HepG2 (cell line): ENCODE measurements at regions not wholly inside any gene's neighbourhood (a gene's known extent, or its start where the extent isn't known, plus 50 kb on each side); places are given as distances from the start of the nearest gene placed in this dataset.

ENCODE experiments used
- ATAC-seq: fragments of 200-7000 bp; cut with Tn5 transposase; 3 replicates; pipeline ENCODE4 v1.9.1; 2020; ENCODE audit warnings: mild to moderate bottlenecking, moderate library complexity
- BruUV-seq: library from RNA; stranded (reverse); fragments of 400-500 nt; replicated peaks from 2 replicates; lab custom pipeline; 2021; lab: Mats Ljungman, UMichigan
- CTCF ChIA-PET: fragments of 300-600 bp; formaldehyde crosslinking; extraction: SDS; loops from one replicate; lab custom pipeline; 2021; ENCODE audit warnings: low total read pairs, inconsistent platforms, low intra/inter-chr PET ratio; lab: Yijun Ruan, JAX
- POLR2A ChIA-PET: fragments of 350-600 bp; sonication (Branson Sonifier 250); formaldehyde crosslinking; loops from one replicate; lab custom pipeline; 2020; ENCODE audit warnings: antibody characterized with exemption, inconsistent platforms; lab: Yijun Ruan, JAX
- DNase-seq: peaks from one replicate; pipeline ENCODE4 v3.0.0-alpha.2; 2015; ENCODE audit warnings: low spot score
- FAIRE-seq: peaks from 3 replicates; lab custom pipeline; 2011; peaks lifted over from hg19 to GRCh38; lab: Jason Lieb, UNC
- H2AFZ ChIP-seq: one replicate; pipeline ENCODE4 v1.6.1; 2011; ENCODE audit warnings: low read length, inconsistent platforms
- H3K27ac ChIP-seq: fragments of 300-600 bp; 3 replicates; pipeline ENCODE4 v1.8.0; 2011; ENCODE audit warnings: mixed run types, mild to moderate bottlenecking, mixed read lengths, low read length, inconsistent platforms; ENCODE audit not compliant: insufficient read depth; ENCODE audit errors: extremely low read length
- H3K27me3 ChIP-seq, 2 experiments: fragments of 200-600 bp in 1 of 2; 2 replicates in 1 of 2; 3 replicates in 1 of 2; pipeline versions ENCODE4 v1.6.0 to v1.8.0; 2011; ENCODE audit warnings: low read length in 2 of 2, mild to moderate bottlenecking in 2 of 2, moderate library complexity in 2 of 2, inconsistent platforms in 1 of 2; ENCODE audit not compliant: insufficient read depth in 2 of 2, control insufficient read depth in 1 of 2
- H3K36me3 ChIP-seq, 2 experiments: fragments of 200-600 bp in 1 of 2; replicated peaks in 1 of 2; 2 replicates in 1 of 2; 3 replicates in 1 of 2; pipeline versions ENCODE4 v1.5.1 to v1.8.0; 2011; ENCODE audit warnings: low read length in 2 of 2, inconsistent platforms in 1 of 2; ENCODE audit not compliant: insufficient read depth in 2 of 2, control insufficient read depth in 1 of 2
- H3K4me1 ChIP-seq: 2 replicates; pipeline ENCODE4 v1.5.1; 2012; ENCODE audit warnings: low read length, inconsistent platforms; ENCODE audit not compliant: insufficient read depth
- H3K4me2 ChIP-seq: 2 replicates; pipeline ENCODE4 v1.6.0; 2011; ENCODE audit warnings: low read depth, low read length, inconsistent platforms
- H3K4me3 ChIP-seq, 3 experiments: fragments of 200-600 bp in 1 of 3; sonication (generic), shearing (Covaris generic) in 1 of 3; replicated peaks in 1 of 3; 2 replicates each; pipeline ENCODE4 v1.5.1; 2011 to 2016; ENCODE audit warnings: low read length in 3 of 3, inconsistent platforms in 2 of 3, low read depth in 2 of 3, mild to moderate bottlenecking in 2 of 3, control low read depth in 1 of 3, mixed read lengths in 1 of 3; ENCODE audit not compliant: insufficient read depth in 1 of 3
- H3K79me2 ChIP-seq: one replicate; pipeline ENCODE4 v1.6.1; 2011; ENCODE audit warnings: low read length, inconsistent platforms; ENCODE audit not compliant: insufficient read depth
- H3K9ac ChIP-seq: 2 replicates; pipeline ENCODE4 v1.6.0; 2011; ENCODE audit warnings: mild to moderate bottlenecking, low read depth, low read length, inconsistent platforms; ENCODE audit not compliant: insufficient read depth
- H3K9me3 ChIP-seq: 2 replicates; pipeline ENCODE4 v1.5.1; 2012; ENCODE audit warnings: mild to moderate bottlenecking, low read length
- H4K20me1 ChIP-seq: 2 replicates; pipeline ENCODE4 v1.6.0; 2011; ENCODE audit warnings: inconsistent platforms, mild to moderate bottlenecking, low read length, moderate library complexity; ENCODE audit not compliant: insufficient read depth
- ATF1 ChIP-seq: IDR thresholded peaks from 2 replicates; pipeline ENCODE4 v1.6.1; 2016; ENCODE audit warnings: mild to moderate bottlenecking, control low read depth
- FIP1L1 ChIP-seq: fragments of 200-400 bp; formaldehyde crosslinking; IDR thresholded peaks from 2 replicates; pipeline ENCODE4 v1.6.1; 2018; ENCODE audit warnings: low read depth, mild to moderate bottlenecking, low read length, moderate library complexity, borderline replicate concordance; ENCODE audit not compliant: insufficient read depth
- GATA4 ChIP-seq: sonication (generic); IDR thresholded peaks from 2 replicates; pipeline ENCODE4 v1.6.1; 2016; ENCODE audit warnings: antibody characterized with exemption, low read depth, borderline replicate concordance
- JUN ChIP-seq: sonication (generic); formaldehyde crosslinking; IDR thresholded peaks from 2 replicates; pipeline ENCODE4 v1.4.0; 2020; ENCODE audit warnings: mild to moderate bottlenecking, missing genetic modification reagents
- MED8 ChIP-seq: sonication (generic); formaldehyde crosslinking; IDR thresholded peaks from 2 replicates; pipeline ENCODE4 v1.8.1; 2023; ENCODE audit warnings: mild to moderate bottlenecking, missing genetic modification reagents; ENCODE audit not compliant: insufficient replicate concordance
- SMAD1 ChIP-seq: sonication (generic); formaldehyde crosslinking; IDR thresholded peaks from 2 replicates; pipeline ENCODE4 v1.4.0; 2020; ENCODE audit warnings: missing genetic modification reagents, low read depth, mild to moderate bottlenecking, borderline replicate concordance
- SMAD9 ChIP-seq: sonication (generic); formaldehyde crosslinking; IDR thresholded peaks from 2 replicates; pipeline ENCODE4 v1.5.1; 2020; ENCODE audit warnings: mild to moderate bottlenecking, missing genetic modification reagents
- SNAI1 ChIP-seq: sonication (generic); formaldehyde crosslinking; IDR thresholded peaks from 2 replicates; pipeline ENCODE4 v1.5.0; 2020; ENCODE audit warnings: mild to moderate bottlenecking, missing genetic modification reagents, borderline replicate concordance
- TGIF2 ChIP-seq: IDR thresholded peaks from 2 replicates; pipeline ENCODE4 v1.6.1; 2016; ENCODE audit warnings: control low read depth, missing compliant biosample characterization
- ZNF205 ChIP-seq: IDR thresholded peaks from 2 replicates; pipeline ENCODE4 v1.6.1; 2018; ENCODE audit warnings: missing biosample characterization, missing genetic modification reagents
- ZNF3 ChIP-seq: IDR thresholded peaks from 2 replicates; pipeline ENCODE4 v1.7.0; 2017; ENCODE audit warnings: inconsistent platforms
- ZNF550 ChIP-seq: sonication (generic); formaldehyde crosslinking; IDR thresholded peaks from 2 replicates; pipeline ENCODE4 v1.4.0; 2020; ENCODE audit warnings: mild to moderate bottlenecking, missing genetic modification reagents, borderline replicate concordance
- ZNF577 ChIP-seq: sonication (generic); formaldehyde crosslinking; IDR thresholded peaks from 2 replicates; pipeline ENCODE4 v1.4.0; 2020; ENCODE audit warnings: mild to moderate bottlenecking, low read depth, missing genetic modification reagents, borderline replicate concordance
- ZNF614 ChIP-seq: IDR thresholded peaks from 2 replicates; pipeline ENCODE4 v1.6.1; 2018; ENCODE audit warnings: missing biosample characterization, missing genetic modification reagents, inconsistent platforms, borderline replicate concordance
- WGBS: methylation state at CpG from one replicate; pipeline ENCODE4 v1.1.6; 2017; ENCODE audit warnings: low lambda C conversion rate; 5-methylcytosine and 5-hydroxymethylcytosine counted together
- in situ Hi-C: cut with HindIII; loops from 2 replicates; pipeline ENCODE4 v1.10.0; 2017; ENCODE audit warnings: low pct_unique_long_range_greater_than_20kb; ENCODE audit not compliant: extremely low pct_ligation_motif_present
- intact Hi-C: fragments of 100-400 bp; cut with micrococcal nuclease; formaldehyde crosslinking; loops from one replicate; pipeline ENCODE4 v1.10.0; 2022; ENCODE audit not compliant: unreplicated experiment
- TF ChIP-seq, protein P1 (sequence below): sonication (generic); formaldehyde crosslinking; IDR thresholded peaks from 2 replicates; pipeline ENCODE4 v1.5.1; 2020; ENCODE audit warnings: missing genetic modification reagents, mild to moderate bottlenecking, borderline replicate concordance
- TF ChIP-seq, protein P2 (sequence below): sonication (generic); formaldehyde crosslinking; IDR thresholded peaks from 2 replicates; pipeline ENCODE4 v1.8.0; 2022; ENCODE audit warnings: missing genetic modification reagents, low read depth, mild to moderate bottlenecking, borderline replicate concordance
- TF ChIP-seq, protein P3 (sequence below): IDR thresholded peaks from 2 replicates; pipeline ENCODE4 v1.6.1; 2016; ENCODE audit warnings: missing compliant biosample characterization, missing genetic modification reagents, borderline replicate concordance

DNA sequence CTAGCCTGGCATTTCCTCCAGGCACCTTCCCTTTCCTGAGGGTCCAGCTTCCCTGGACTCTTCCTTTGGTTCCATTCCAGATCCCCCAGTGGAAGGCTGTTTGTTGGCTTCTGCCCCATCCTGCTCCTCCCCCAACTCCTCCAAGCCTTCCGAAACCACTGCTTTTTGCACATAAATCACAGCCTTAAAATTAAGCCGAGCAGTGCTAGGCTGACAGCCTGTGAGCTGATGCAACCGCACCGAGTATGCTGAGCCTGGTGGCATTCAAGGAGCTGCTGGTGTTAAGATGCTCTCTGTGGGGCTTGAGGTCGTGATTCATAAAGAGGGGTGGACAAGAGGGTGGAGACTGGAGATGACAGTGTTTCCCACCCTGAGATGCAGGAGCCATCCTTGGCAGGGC lies 266.6 kb upstream of the C1orf174 start:
- intact Hi-C loops, result no loop called here
- Histone ChIP-seq H2AFZ (no peak overlapping the region), H3K36me3 (no peaks in the 10 kb centered on the region), H3K79me2 (no peaks in the 10 kb centered on the region), H4K20me1 (no peaks in the 10 kb centered on the region), H3K27ac (no peak overlapping the region), H3K27me3 (peaks cover 6 to 30% of the 10 kb centered on the region in 2 experiments; a peak in 4 of 5 replicates), H3K4me1 (no peaks in the 10 kb centered on the region), H3K4me3 (no peak overlapping the region), H3K9me3 (no peaks in the 10 kb centered on the region), H3K4me2 (no peak overlapping the region), H3K9ac (no peak overlapping the region)
- ChIA-PET CTCF (no interaction called here), POLR2A (no interaction called here)
- DNase-seq (no peak), FAIRE-seq (no peak), ATAC-seq (no peak)
- in situ Hi-C loops, result no loop called here
- 43% methylated on average over 5 of the region's 5 CpGs for WGBS
- TF ChIP-seq JUN (CRISPR knock-in tag) (no peak), ZNF3 (CRISPR knock-in tag) (no peak)
- TF ChIP-seq, protein P1, sequence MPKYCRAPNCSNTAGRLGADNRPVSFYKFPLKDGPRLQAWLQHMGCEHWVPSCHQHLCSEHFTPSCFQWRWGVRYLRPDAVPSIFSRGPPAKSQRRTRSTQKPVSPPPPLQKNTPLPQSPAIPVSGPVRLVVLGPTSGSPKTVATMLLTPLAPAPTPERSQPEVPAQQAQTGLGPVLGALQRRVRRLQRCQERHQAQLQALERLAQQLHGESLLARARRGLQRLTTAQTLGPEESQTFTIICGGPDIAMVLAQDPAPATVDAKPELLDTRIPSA (CRISPR knock-in tag), result no peak
- BruUV-seq, result no TSS peak

DNA sequence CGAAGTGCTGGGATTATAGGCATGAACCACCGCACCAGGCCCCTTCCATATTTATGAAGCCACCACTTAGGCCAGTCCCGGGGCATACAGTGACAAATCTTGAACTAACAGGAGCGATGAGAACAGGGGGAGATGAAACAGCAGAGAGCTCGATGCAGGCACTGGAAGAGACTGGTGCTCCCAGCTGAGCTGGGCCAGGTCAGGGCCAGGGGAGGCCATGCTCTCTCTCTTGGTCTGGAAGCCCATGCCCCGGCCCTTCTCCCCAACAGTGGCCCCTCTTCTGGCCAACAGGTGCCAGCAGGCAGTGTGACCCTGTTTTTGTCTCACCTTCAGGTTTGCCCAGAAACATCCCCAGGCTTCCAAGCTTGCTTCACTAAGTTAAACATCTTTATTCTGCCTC lies 269.9 kb upstream of the C1orf174 start:
- no TSS peak for BruUV-seq
- ChIA-PET CTCF (no interaction called here), POLR2A (no interaction called here)
- Histone ChIP-seq H3K36me3 (no peaks in the 10 kb centered on the region), H3K9me3 (no peaks in the 10 kb centered on the region), H3K4me1 (peaks cover 9% of the 10 kb centered on the region), H4K20me1 (no peaks in the 10 kb centered on the region), H3K27me3 (peaks cover 3 to 34% of the 10 kb centered on the region in 2 experiments; a peak in 4 of 5 replicates), H3K79me2 (no peaks in the 10 kb centered on the region), H3K9ac (no peak overlapping the region), H3K4me2 (no peak overlapping the region), H2AFZ (no peak overlapping the region), H3K4me3 (no peak overlapping the region)
- no peak for ATAC-seq
- FAIRE-seq, result no peak
- intact Hi-C loops, result loop anchor here (10.0 kb wide), 2 partner anchors 425 to 655 kb away; no protein-coding TSS in a partner anchor
- no peak for DNase-seq
- WGBS, result 13% methylated on average over 5 of the region's 6 CpGs
- in situ Hi-C loops, result loop anchor here (5.0 kb wide), 1 partner anchor 417 kb away; no protein-coding TSS in a partner anchor
- TF ChIP-seq SMAD9 (CRISPR knock-in tag) (no peak), ZNF550 (CRISPR knock-in tag) (no peak), ATF1 (CRISPR knock-in tag) (no peak), ZNF614 (CRISPR knock-in tag) (no peak), MED8 (CRISPR knock-in tag) (no peak), TGIF2 (CRISPR knock-in tag) (no peak), ZNF205 (no peak), SMAD1 (CRISPR knock-in tag) (no peak), SNAI1 (CRISPR knock-in tag) (no peak), FIP1L1 (no peak), GATA4 (no peak), ZNF577 (no peak)
- TF ChIP-seq, protein P2, sequence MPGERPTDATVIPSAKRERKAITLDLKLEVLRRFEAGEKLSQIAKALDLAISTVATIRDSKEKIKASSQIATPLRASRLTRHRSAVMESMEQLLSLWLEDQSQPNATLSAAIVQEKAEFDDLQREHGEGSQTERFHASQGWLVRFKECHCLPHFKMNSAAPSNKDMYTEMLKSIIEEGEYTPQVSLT, result no peak
- TF ChIP-seq, protein P3, sequence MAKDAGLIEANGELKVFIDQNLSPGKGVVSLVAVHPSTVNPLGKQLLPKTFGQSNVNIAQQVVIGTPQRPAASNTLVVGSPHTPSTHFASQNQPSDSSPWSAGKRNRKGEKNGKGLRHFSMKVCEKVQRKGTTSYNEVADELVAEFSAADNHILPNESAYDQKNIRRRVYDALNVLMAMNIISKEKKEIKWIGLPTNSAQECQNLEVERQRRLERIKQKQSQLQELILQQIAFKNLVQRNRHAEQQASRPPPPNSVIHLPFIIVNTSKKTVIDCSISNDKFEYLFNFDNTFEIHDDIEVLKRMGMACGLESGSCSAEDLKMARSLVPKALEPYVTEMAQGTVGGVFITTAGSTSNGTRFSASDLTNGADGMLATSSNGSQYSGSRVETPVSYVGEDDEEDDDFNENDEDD (CRISPR knock-in tag), result no peak
- TF ChIP-seq, all 625 proteins: peak for 0
- no peak overlapping the region for H3K27ac ChIP-seq
